ENCODE measurements at regions not wholly inside any gene's neighbourhood (a gene's known extent, or its start where the extent isn't known, plus 50 kb on each side); places are given as distances from the start of the nearest gene placed in this dataset.
"Not testable (repeated sequence)": the region's sequence is repeated elsewhere in the genome, so short reads cannot be mapped to it uniquely, and the experiment has no call there.

DNA sequence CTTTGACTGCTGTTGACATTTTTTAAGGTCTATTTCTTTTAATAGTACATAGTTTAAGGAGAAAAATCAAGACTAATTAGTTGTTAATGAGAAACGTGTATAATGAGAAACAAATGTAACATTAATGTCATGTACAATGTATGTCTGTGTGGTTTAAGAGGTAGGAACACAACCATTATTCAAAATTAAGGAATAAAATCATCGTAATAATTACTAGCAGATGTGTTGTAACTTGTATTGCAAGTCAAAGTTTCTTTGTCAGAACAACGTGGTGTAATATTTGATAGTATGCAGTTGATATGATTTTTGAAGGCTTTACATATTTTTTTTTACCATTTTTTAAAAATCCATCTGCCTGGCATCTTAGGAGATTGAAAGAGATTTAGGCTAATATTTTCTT is 120.2 kb upstream of the ARRDC3 start:
- peak; percentile 15 for DNase-seq

DNA sequence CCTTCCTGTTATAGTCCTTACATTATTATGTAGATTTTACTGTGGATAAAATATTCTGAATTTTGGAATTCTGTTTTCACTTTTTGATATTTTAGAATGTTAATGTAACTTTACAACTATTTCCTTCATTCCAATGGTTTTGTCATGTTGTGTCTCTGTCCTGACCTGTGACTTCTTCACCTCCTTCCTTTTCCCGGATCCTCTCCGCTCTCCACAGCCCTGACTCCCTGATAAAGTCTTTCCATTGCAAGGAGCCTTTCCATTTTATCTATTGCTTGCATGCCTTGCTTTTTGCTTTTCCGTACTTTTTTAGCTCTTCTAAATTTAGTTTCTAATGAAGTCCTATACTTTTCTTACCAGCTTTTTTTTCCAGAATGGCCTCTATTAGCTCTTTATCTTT is 117.6 kb upstream of the ARRDC3 start:
- peak; percentile 4 for DNase-seq

DNA sequence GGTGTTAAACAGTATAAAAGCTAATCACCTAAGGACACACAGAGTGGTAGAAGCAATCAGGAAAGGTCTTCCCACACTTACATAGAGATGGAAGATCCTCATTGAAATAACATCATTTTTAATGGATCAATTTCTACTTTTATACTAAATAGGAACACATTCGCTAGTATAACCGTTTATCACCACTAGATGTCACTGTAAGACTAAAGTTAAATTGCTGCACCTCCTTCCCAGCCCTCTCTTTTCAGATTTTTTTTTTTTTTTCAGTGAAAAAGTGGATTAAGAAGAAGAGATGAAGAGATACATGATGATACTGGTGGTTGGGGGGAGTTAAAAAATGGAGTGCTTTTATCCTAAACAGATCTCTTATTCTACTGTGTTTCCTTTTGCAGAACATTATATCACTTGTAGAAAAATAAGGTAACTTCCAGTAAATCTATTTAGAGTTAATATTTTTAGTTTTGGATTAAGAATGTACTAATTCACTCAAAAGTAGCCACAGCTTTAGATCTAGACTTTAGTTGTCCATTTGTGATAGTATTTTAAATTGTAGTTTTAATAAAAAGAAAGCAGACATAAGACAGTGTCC is 116.9 kb upstream of the ARRDC3 start:
- peak; percentile 86 for DNase-seq

DNA sequence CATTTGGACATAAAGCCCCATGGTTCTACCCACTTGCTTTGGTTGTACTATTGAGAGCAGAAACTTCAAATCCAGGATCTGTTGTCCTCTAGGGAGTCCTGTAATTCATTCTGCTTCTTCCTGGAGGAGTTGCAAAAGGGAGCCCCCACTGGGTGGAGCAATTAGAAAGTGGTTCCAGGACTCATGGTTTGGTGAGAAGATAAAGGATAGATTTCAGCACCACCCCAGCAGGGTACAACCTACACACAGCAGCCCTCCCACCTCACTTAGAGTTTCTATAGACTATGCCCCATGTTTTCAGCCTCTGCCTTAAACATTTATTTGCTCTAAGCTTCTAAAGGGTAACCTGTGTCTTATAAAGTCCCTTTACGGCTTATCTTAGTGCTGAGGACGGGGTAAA is 112.6 kb upstream of the ARRDC3 start:
- DNase-seq: no peak

DNA sequence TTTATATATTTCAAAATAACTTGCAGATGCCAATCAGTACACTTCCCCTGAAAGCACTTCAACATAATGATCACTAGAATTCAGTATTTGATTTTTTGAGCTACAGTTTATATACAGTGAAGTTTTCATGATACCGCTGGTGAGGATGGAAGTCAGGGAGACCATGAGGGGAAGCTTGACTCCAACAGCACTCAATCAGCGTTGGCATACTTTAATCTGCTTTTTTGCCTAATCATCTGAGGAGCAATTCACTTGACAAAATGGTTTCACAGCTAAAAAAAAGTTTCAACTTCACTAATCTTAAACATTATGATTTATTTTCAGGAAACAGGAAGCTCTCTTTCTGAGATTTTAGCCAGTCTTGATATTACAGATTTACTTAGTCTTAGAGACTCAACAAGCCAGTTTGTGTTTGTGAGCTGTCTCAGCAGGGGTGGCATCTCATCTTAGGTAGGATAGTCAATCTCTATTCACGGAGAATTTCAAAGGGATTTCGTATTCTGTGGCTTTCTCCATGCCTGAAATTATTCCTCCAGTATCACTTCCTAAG is 111.4 kb upstream of the ARRDC3 start:
- DNase-seq: no peak

DNA sequence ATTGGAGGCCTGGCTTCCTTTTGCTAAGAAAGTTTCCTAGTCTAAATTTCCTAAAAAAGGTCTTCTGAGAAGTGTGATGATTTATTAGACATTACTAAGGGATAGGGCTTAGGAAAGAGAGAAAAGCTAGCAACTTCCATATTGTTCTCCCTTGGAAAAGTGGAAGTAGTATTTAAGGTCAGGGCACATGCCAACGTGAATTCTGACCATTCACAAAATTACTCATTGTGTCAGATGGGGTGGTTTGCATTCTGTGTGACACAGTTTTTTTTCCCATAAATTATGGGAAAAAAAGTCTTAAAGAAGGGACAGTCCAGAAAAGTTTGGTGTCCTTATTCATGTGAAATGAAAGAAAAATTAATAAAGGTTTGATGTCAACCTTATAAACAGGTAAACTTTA is 110.0 kb upstream of the ARRDC3 start:
- no peak for DNase-seq

DNA sequence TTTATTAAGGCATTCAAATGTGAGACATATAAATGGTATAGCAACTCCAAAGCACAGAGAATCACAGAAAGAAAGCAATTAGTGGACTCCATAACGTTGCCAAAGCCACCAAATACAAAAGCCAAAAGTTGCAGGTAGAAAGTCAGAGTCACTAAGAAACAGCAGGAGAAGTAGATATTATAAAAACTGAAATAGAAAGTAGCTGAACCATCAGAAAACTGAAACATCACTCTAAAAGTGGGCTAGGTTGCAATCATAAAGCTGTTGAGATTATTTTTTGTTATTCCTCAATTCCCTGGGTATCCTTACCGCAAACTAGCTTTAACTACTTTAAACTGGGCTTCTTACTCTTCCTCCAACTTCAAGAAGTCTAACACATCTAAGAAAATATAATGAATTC is 108.1 kb upstream of the ARRDC3 start:
- no peak for DNase-seq

DNA sequence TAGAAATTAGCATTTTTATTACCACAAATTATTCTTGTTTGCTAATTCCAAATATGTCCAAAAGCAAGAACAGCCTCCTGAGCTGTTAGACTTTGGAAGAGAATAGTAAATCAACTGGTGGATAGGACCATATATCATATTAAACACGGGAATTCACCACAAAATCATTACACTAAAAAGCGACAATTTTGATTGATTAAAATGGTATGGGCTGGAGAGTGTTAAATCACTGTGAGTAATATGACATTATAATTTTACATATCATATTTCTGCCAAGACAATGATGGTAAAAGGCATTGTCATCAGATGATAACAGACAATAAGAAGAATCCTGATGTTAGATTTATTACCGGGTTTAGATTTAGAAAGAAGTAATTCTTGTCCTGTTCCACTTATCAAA is 107.2 kb upstream of the ARRDC3 start:
- DNase-seq: no peak

DNA sequence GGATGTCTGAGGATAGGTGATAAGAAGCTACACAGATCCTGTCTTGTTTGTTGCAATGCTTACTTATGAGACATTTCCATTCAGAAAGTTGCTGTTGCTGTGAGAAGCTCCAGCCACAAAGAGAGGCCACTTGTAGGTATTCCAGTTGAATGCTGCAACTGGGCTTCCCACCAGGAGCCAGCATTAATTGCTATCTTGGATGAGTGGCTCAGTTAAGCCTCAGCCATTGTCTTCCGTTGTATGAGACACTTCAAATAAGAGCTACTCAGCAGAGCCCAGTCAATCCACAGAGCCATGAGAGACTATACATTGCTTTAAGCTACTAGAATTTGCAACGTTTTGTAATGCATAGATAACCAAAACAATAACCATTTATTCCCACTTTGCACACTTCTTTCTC is 104.3 kb upstream of the ARRDC3 start:
- DNase-seq: no peak

DNA sequence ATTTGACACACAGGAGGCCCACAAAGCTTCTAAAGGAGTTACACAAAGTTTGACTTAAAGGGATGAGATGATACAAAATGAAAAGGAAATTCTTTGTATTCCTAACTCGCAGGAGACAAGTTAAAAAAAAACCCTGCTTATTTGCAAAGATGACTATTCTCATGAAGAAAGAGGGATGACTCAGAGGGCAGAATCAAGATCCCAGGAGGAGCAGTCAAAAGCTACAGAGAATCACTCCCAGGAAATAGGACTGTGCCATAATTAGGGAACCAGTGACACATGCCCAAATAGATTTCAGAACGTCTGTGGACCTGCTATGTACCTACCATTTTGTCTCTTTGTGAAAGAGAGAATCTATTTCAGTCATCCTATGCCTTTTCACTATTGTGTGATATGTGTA is 103.5 kb upstream of the ARRDC3 start:
- DNase-seq: no peak

DNA sequence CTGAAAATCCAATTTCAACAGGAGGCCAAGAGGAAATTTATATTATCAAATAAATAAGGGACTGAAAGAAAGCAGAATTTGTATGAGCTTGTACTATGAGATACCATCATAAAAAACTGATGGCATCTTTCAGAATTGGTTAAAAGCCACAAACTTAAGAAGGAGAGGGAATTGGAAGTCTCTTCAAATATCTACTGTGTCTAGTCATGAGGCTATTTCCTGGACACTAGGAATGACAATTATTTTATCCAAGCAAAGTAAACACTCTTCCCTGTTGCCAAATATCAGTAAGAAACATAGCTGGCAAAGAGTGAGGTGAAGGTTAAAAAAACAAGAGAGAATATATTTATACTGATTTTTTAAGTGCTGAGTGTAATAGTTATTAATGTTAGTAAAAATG is 101.5 kb upstream of the ARRDC3 start:
- DNase-seq: no peak

DNA sequence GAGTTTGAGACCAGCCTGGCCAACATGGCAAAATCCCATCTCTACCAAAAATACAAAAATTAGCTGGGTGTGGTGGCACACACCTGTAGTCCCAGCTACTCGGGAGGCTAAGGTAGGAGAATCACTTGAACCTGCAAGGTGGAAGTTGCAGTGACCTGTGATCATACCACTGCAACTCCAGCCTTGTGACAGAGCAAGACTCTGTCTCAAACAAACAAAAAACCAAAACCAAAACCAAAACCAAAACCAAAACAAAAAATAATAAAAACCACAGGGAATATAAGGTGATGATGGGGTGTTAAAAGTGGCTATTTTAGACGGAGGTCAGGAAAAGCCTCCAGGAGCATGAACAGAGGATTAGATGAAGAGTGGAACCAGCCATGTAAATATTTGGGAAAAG is 96.3 kb upstream of the ARRDC3 start:
- not testable (repeated sequence) for DNase-seq

DNA sequence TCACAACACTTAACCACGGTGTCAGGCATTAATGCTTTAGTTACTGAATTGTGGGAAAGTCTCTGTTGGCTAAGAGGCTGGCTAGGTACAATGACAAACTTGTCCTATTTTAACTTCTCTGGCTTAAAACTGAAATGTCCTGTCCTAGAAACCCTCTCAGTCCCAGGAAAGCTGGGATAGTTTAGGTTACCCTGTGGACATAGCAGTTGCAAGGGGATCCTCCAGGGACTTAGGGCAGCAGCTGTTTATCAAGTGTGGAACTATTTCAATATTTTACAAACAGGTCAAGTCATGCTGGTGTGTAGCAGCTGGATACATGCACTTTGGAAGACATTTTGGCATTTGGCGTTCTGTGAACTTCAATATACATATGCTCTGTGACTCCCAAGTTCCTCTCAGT is 95.0 kb upstream of the ARRDC3 start:
- DNase-seq: no peak

DNA sequence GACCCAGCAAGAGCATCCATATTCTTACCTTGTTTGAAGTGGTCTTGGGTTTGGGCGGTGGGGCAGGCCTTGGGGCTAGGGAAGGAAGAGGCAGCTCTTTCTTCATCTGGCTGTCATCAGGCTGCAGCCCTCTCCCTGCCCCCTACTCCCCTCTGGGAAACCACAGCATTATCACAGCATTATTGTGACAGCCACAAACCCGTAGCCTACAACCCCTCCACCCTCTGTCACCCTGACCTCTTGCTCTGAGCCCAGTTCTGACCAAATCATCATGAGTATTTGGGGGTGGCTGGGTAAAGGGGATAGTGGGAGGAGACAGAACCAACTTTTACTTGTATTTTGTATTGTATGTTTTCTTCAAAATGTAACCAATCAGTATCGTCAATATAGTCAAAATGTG is 94.3 kb upstream of the ARRDC3 start:
- DNase-seq: no peak

DNA sequence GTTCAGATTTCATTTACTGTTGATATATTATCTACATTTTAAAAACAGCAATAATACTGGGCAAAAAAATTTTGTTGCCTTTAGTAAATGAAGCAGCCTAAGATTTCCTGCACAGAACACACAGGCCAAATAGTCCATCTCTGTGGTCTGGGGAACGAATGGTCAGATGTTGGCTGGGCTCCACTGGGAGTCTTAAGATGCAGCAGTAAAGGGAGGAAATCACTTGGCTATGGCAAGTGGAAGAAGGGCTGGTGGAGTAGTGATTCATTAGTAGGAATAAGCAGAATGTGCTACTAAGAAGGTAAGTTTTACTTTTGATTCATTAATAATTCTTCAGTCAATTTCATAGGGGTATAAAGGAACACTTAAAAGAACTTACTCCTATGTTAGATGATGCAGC is 91.1 kb upstream of the ARRDC3 start:
- no peak for DNase-seq

DNA sequence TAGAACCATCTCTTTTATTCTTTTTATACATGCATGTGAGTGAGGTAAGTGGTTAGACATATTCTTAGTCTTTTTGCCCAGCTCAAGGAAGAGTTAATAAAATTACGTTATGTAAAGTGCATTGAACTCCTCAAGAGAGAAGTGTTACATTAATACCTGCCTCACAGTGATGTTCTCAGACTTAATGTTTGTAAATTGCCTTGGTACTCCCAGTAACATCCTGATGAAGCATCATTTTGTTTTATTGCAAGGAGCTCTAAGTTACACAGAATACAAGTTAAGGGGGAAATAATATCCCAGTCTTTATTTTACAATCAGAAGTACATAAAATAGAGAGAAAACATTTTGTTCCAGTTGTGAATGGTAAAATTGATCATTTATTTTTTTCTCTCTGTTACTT is 89.5 kb upstream of the ARRDC3 start:
- no peak for DNase-seq

DNA sequence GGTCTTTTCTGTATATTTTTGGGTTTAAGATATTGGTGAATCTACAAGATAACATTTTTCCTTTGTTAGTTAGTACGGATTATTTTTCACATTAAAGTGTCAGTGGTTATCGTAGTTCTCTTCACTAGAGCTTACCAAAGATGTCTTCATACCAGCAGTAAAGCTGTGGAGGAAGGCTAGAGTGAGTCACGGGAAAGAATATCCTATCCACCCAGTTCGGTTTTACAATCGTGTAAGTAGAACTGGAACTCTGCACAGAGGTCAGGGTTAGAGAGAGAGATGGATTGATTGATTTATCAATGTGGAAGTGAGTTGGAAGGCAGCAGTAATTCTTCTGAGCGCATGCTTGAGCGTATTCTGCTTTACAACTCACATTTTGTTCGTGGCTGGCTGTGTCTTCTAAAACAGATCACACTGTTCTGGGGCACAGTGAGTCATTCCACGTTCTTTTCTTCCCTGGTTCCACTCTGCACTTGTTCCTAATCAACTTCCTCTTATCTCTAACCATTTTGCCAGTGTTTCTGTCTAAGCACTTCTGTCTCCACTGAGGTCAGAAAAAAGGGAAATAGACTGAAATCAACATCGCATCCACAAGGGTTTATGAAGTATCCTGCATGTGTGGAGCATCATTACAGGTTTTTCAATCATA is 86.5 kb upstream of the ARRDC3 start:
- no peak for DNase-seq

DNA sequence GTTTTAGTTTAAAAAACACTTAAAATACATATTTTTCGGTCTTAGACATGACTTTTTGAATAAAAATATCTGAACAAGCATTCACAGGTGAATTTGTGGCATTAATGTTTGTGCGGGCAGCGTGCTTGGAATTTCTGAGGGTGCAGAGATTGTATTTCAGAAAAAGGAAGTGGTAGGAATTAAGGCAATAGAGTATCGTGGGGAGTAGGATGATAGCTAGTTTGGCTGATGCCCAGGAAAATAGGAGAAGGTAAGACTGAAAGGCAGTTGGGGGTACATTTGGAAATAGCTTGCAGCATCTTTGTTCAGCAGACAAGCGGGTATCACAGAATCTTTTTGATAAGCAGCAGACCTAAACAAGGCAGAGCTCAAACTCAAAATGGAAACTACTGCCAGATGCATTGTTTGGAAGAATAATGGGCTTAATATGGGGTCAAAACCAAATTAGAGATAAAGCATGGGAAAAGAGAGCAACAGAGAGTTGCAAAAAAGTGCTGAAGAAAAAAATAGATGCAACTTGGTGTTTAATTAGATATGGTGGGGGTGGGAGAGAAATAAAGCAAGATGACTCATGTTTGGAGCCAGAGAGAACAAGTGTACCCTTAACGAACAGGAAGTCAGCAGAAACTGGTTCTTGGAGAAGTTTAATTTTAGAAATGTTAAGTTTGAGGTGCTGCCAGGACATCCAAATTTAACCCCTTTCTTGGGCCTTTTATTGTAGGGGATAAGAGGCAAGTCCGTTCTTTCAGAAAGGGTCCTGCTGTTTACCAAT is 85.7 kb upstream of the ARRDC3 start:
- DNase-seq: no peak

DNA sequence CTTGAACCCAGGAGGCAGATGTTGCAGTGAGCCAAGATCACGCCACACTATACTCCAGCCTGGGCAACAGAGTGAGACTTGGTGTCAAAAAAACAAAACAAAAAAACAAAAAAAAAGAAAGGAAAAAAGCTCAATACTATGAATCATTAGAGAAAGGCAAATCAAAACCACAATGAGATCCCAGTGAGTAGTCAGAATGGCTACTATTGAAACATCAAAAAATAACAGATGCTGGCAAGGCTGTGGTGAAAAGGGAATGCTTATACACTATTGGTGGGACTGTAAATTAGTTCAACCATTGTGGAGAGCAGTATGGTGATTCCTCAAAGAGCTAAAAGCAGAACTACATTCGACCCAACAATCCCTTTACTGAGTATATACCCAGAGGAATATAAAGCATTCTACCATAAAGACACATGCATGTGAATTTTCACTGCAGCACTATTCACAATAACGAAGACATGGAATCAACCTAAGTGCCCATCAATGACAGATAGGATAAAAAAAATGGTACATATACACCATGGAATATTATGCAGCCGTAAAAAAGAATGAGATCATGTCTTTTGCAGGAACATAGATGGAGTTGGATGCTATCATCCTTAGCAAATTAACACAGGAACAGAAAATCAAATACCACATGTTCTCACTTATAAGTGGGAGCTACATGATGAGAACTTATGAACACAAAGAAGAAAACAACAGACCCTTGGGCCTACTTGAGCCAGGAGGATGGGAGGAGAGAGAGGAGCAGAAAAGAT is 81.9 kb upstream of the ARRDC3 start:
- DNase-seq: no peak

DNA sequence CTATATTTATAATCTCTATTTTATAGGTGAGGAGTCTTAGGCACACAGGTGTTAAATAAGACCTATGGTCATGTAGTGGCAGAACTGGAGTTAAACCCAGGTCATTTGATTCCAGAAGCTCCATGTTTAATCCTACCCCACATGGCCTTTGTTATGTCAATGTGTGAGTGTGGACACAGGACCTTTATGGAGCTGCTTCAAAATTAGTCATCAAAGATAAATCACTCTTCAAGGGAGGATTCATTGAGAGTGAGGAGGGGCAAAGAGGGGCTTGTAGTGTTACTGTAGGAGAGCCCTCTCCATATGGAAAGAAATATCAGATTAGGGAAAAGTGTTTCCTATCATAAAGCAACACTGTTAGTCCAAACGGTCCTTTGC is 74.6 kb upstream of the ARRDC3 start:
- DNase-seq: no peak

DNA sequence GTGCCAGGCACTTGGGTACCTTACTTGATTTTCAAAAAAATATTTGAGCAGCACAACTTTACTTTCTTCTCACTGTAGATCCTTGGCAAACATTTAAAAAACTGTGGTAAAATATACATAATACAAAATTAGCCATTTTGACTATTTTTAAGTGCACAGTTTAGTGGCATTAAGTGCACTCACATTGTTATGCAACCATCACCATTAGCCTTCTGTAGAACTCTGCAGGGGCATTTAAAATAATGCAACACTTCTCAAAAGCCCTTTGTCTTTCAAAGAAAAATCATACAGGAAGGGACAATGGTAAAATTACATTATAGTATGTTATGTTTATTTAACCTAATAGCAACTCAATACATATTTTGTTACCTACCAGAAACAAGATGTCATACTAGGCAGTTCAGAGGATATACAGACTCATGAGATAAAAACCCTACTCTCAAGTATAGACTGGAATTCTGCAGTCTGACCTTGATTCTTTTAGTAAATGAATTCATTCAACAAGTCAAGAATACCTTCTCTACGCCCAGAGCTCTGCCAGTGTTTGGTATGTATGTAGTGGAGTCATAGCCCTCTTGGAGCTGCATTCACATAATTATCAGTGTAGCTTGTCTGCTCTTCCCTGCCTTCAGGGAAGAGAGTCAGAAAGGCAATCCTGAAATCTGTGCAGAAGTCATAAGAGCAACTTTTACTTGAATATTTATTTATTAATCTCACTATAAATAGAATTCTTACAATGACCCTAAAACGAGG is 74.0 kb upstream of the ARRDC3 start:
- no peak for DNase-seq

DNA sequence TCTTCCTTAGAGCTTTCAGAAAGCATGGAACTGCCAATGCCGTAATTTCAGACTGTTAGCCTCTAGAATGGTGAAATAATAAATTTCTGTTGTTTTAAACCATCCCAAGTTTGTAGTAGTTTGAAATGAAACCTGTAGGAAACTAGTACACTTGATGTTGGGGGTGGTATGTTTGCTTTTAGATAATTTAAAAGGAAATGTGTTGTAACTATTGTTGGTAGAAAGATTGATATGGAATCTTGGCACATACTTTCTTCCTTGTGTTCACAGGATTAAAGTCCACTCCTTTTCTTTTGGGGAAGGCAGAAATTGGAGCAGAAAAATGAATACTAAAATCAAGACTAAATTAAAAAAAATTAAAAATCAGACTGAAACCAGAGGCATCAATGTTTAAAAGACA is 66.0 kb upstream of the ARRDC3 start:
- DNase-seq: no peak

DNA sequence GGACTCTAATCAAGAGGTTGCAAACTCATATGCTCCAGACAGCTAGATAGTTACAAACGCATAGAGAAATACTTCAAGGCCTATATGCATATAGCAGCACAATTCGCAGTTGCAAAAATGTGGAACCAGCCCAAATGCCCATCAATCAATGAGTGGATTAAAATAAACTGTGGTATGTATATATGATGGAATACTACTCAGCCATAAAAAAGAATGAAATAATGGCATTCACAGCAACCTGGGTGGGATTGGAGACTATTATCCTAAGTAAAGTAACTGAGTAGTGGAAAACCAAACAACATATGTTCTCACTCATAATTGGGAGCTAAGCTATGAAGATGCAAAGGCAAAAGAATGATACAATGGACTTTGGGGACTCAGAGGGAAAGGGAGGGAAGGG is 65.0 kb upstream of the ARRDC3 start:
- not testable (repeated sequence) for DNase-seq

Measured in eye (tissue), 1 donor.